Ammon's horn (tissue), 1 donor: ENCODE measurements at regions not wholly inside any gene's neighbourhood (a gene's known extent, or its start where the extent isn't known, plus 50 kb on each side); places are given as distances from the start of the nearest gene placed in this dataset.

Experiments used
- DNase-seq: peaks from one replicate; pipeline ENCODE4 v3.0.0-alpha.2; 2016; ENCODE audit warnings: low spot score

- no peak for DNase-seq
These were observed 291.1 kb upstream of the IRX3 start for GRCh38 chr16:54577651-54578128.

DNA sequence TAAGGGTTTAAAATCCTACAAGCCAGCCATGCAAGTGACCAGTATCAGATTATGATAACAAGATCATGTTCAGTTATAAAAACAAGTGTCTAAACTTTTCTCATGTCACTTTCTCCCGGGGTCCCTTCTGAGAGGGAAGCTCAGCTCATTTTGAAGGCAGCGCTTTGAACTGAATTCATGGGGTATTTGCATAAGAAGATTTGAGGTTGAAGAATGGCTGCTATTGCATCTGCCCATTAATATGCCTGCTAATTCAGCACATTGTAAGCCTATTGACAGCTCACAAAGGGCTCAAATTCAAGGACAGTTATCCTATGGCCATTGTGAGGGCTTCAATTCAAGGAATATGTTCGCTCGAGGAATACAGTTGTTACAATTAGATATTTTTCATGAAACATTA lies 290.2 kb upstream of the IRX3 start:
- no peak for DNase-seq

DNA sequence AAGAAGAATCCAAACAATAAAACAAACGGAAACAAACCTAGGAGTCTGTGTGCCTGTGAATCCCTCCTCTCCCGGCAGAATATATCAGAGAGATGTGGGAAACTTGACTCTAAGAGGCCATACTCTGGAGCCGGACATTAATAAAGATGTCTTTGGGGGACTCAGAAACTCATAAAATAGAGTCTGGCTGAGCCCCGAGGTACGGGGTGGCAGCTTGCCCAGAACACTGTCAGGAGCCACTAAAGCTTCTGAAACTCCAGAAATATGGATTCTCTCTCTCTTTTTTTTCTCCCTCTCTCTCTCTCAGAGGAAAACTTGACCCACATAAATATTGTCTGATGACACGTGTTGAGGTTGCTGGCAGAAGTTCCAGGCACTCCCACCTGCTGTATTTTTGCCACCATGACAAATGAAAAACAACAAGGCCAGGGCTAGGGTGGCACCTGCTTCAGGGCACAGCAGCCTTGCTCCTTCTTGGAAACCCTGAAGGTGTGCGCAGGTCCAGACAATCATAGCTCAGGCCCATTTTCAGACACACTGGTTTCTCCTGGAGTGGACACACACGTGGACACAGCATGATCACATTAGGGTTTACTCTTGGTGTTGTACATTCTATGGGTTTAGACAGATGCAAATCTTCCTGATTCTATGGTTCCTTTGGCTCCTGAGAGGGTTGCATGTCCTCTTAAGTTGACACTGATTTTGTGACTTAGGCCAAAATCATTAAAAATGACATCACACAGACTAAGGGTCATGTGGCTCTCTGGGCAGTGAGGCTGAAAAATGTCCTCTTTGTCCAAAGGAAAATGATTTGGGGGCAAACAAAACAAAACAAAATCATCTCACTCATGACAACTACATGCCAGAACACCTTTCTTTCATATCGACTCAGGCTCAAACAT lies 282.6 kb upstream of the IRX3 start:
- no peak for DNase-seq

DNA sequence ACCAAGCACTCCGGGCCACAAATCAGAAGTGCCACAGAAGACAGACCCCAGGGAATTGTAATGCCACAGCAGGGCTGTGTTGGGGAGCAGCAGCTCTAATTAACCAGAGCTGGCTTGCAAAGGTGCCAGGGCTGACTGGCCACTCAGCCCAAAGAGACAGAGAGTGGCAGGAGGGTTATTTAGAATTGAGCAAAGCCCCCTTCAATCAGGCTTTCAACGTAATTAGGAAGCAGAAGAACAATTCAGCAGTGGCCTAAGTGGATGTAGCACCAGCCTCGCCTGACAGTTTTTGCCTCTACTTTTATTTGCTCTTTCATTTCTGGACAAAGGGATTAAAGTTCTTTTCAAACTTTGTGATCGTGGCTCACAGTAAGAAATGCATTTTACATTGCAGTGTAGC lies 278.3 kb upstream of the IRX3 start:
- no peak for DNase-seq

- no peak for DNase-seq
These were observed 268.0 kb upstream of the IRX3 start for GRCh38 chr16:54554581-54554980.

GRCh38 chr16:54548281-54548680 lies 261.7 kb upstream of the IRX3 start:
- no peak for DNase-seq

DNA sequence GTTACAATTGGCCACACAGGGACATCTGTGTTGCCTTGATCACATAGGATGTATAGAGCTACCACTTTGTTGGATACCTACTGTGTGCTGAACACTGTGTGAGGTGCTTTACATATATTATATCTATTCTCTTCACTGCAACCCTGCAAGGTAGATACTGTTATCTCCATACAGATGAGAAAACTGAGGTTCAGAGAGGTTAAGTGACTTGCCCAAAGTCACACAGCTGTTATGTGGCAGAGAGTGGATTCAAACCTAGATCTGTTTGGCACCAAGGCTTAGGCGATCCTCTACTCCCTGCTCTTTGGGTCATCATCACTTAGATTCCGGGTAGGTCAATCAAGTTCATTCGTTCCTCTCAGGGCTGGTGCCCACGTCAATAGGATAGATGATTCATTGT lies 260.5 kb upstream of the IRX3 start:
- no peak for DNase-seq

GRCh38 chr16:54546521-54546920 lies 259.9 kb upstream of the IRX3 start:
- peak; percentile 38 for DNase-seq

DNA sequence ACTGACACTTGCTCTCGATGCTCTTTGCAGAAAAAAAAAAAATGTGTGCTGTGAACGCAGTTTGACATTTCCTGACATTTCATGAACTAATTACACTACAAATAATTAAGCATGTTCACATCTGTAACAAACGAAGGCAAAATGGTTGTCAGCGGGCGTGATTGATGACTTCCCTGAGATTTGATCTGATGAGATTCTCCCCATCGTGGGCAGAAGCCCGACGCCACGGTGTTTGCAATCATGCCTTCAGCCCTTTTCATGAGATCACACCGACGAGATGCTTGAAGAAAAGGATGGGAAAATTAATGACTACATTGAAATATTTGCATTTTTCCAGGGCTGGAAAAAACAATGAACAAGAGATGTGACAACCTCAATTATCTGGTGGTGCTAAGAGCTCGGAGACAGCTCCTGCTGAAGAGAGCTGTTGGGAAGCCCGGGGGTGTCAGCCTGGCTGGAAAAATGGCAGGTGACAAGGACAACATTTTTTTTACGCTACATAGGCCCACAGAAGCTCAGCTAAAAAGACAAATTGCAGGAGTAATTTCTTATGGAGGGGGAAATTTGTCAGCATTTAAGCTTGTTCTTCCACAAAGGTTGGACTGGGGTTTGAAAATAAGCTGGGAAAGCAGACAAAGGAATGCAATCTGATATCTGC lies 259.4 kb upstream of the IRX3 start:
- DNase-seq, result no peak

GRCh38 chr16:54544553-54545180 lies 258.1 kb upstream of the IRX3 start:
- DNase-seq, result no peak

DNA sequence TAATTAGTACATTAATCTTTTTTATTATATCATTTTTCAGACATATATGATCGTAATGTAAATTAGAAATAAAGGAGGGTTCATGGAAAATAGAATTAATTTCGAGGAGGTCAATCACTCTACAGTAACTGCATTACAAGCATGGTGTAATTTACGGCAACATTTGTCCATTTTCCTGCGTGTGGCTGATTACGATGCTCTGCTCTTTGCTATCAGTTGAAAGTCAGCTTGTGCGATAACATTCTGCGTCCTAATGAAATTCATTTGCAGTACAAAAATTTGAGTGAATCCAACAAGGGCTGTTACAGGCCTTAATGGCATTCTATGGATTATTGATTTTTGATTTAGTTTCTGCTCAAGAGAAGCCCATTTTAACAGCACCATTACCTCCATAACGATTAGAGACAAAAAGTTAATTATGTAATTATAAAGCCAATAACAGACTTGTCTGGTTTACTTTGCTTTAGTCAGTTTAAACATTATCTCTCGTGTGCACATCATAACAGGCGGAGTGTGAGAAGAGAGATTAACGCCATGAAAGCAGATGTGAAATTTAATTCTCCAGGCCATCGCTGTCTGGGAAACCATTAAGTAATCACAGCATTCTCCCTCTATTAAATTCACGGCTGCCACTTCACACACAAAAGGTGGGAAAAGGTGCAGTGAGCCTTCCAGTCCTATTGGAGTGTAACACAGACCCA lies 256.4 kb upstream of the IRX3 start:
- DNase-seq, result no peak

DNA sequence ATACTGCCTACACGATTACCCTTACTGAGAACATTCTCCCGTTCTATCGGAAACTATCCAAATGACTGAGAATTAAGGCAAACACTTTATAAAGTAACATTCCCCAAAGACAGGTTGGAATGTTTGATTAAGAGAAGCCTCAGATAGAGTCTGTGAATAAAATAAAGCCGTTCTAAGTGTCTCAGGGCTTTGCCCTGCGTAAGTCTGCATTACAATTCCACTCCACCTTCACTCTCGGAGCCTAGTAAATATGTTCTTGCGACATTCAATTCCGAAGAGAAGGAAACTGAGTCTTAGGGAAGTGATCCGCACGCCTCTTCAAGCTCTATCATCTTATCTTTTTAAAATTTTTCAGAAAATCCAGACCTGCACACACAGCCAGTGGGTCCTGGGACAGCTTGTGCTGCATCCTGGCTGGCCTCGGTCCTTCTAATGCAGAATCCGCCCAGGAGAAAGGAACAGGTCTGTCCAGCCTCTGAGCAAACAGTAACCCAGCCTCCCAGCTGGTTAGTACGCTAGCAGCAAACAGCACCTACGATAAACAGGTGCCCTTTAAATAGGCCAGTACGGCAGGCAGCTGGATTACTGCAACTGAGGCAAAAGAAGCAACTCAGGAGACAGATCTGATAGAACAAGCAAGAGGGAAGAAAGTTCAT lies 254.1 kb upstream of the IRX3 start:
- no peak for DNase-seq

DNA sequence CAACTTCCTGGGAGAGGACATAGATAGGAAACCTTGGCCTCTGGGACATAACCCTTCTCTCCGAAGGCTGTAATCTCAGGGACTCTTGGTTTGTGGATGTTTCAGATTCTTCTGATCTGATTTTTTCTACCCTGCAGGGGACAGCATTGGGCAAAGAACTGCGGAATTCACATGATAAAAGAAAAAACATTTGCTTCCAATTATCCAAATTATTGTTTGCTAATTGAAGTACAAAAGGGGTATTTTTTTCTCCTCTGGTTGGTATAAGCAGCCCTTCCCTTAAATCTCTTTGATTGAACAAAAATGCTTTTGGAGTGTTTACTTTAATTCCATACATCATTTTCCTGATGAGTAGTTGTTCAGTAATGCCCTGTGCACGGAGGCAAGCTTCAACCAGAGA lies 251.7 kb upstream of the IRX3 start:
- no peak for DNase-seq

GRCh38 chr16:54533856-54534490 lies 247.4 kb upstream of the IRX3 start:
- DNase-seq, result no peak

DNA sequence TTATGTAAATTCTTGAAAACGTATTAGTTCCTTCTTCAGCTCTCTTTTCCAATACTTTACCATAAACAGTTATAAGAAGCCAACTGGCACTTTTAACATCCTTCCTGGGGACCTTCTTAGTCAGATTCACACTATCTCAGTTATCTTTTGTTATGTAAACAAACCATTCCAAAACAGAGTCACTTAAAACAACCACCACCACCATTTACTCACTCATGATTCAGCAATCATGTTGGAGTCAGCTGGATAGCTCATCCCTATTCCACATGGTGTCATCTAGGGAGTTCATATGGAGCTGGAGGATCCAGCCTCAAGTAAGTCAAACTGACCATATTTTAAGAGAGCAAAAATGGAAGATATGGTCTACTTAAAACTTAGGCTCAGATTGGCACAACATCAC lies 240.3 kb upstream of the IRX3 start:
- DNase-seq, result no peak

GRCh38 chr16:54526087-54526486 lies 239.5 kb upstream of the IRX3 start:
- DNase-seq, result no peak

- no peak for DNase-seq
These were observed 238.5 kb upstream of the IRX3 start for GRCh38 chr16:54525104-54525503.

- no peak for DNase-seq
These were observed 236.0 kb upstream of the IRX3 start for GRCh38 chr16:54522584-54522983.

- DNase-seq, result no peak
These were observed 234.7 kb upstream of the IRX3 start for GRCh38 chr16:54521327-54521726.

- no peak for DNase-seq
These were observed 232.6 kb upstream of the IRX3 start for GRCh38 chr16:54519161-54519695.

DNA sequence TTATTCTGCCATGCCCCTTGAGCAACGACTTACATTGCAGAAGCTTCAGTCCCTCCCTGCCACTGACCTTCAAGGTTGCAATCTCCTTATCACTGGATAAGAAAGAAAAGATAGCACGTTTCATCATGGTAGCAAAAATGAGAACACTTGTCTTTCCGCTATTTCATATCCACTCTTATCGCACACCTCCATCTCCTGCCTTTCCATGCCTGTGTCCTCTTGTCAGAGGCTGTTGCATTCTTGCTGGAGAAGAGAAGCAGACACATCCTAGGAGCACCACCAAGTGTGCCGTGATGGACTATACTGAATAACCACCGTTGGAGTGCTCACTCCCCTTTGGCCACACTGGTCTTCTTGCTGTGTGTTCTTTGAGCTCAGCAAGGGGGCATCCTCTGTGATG lies 230.6 kb upstream of the IRX3 start:
- no peak for DNase-seq
